SK-N-MC (cell line): ENCODE measurements at regions not wholly inside any gene's neighbourhood (a gene's known extent, or its start where the extent isn't known, plus 50 kb on each side); places are given as distances from the start of the nearest gene placed in this dataset.

Experiments
- EZH2 ChIP-seq: fragments of 200-600 bp; sonication (generic); IDR thresholded peaks from one replicate; pipeline ENCODE4 v1.6.1; 2017; ENCODE audit warnings: antibody characterized with exemption
- POLR2AphosphoS5 ChIP-seq: IDR thresholded peaks from 2 replicates; pipeline ENCODE4 v1.6.1; 2012; ENCODE audit warnings: mild to moderate bottlenecking, low read depth, low read length, borderline replicate concordance

DNA sequence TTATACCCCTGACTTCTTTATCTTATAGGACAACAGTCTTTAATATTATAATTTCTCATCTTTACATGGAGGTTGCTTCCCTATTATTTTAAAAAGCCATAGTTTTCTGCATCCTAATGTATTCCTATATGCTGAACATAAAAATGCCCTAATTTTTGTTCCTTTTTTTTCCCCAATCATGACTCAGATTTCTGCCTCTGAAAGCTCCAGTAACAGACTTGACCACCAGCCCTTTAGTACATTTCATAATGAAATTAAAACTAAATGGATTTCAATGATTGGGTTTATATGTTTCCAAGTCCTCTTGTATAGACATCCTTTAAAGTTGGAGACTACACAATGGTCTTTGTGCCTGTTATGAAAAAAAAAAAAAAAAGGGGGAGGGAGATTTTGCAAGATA is 712.5 kb downstream of the DIAPH3 start:
- TF ChIP-seq EZH2 (no peak), POLR2AphosphoS5 (no peak)
